Osteoblast (primary cell): ENCODE measurements at regions not wholly inside any gene's neighbourhood (a gene's known extent, or its start where the extent isn't known, plus 50 kb on each side); places are given as distances from the start of the nearest gene placed in this dataset.

Experiments
- DNase-seq: peaks from one replicate; pipeline ENCODE4 v3.0.0; 2011; ENCODE audit warnings: low spot score, mixed read lengths; ENCODE audit not compliant: insufficient read length; ENCODE audit errors: missing footprints
- H2AFZ ChIP-seq: 2 replicates; pipeline ENCODE4 v1.6.0; 2011; ENCODE audit warnings: mild to moderate bottlenecking, low read length
- H3K27ac ChIP-seq: 2 replicates; pipeline ENCODE4 v1.5.1; 2011; ENCODE audit warnings: mild to moderate bottlenecking, low read depth, low read length, moderate library complexity
- H3K27me3 ChIP-seq: 2 replicates; pipeline ENCODE4 v1.6.0; 2012; ENCODE audit warnings: mild to moderate bottlenecking, control low read depth, inconsistent platforms, low read length, moderate library complexity; ENCODE audit not compliant: insufficient read depth
- H3K36me3 ChIP-seq: 2 replicates; pipeline ENCODE4 v1.5.1; 2011; ENCODE audit warnings: mild to moderate bottlenecking, low read length, control low read depth, moderate library complexity; ENCODE audit not compliant: insufficient read depth
- H3K4me1 ChIP-seq: 2 replicates; pipeline ENCODE4 v1.5.1; 2011; ENCODE audit warnings: mild to moderate bottlenecking, low read length, control low read depth, moderate library complexity; ENCODE audit not compliant: insufficient read depth
- H3K4me2 ChIP-seq: 2 replicates; pipeline ENCODE4 v1.6.0; 2011; ENCODE audit warnings: mild to moderate bottlenecking, low read length; ENCODE audit not compliant: insufficient read depth
- H3K4me3 ChIP-seq: fragments of 200-600 bp; sonication (generic); 3 replicates; pipeline ENCODE4 v1.5.1; 2012; ENCODE audit warnings: mild to moderate bottlenecking, low read length, inconsistent platforms; ENCODE audit not compliant: insufficient read depth
- H3K79me2 ChIP-seq: 2 replicates; pipeline ENCODE4 v1.6.0; 2012; ENCODE audit warnings: mild to moderate bottlenecking, low read length, control low read depth, inconsistent platforms; ENCODE audit not compliant: insufficient read depth
- H3K9me3 ChIP-seq: 2 replicates; pipeline ENCODE4 v1.5.1; 2011; ENCODE audit warnings: low read depth, low read length, control low read depth
- H4K20me1 ChIP-seq: 2 replicates; pipeline ENCODE4 v1.6.0; 2012; ENCODE audit warnings: mild to moderate bottlenecking, low read length, control low read depth; ENCODE audit not compliant: insufficient read depth
- CTCF ChIP-seq: IDR thresholded peaks from 2 replicates; pipeline ENCODE4 v1.5.1; 2011; ENCODE audit warnings: mild to moderate bottlenecking, low read depth, low read length, moderate library complexity; ENCODE audit errors: extremely low read depth

- no peak overlapping the region for H3K27ac ChIP-seq
- H3K4me1 ChIP-seq = no peaks in the 10 kb centered on the region
- no peaks in the 10 kb centered on the region for H3K36me3 ChIP-seq
- H3K79me2 ChIP-seq = no peaks in the 10 kb centered on the region
- no peak for DNase-seq
- H2AFZ ChIP-seq = no peak overlapping the region
- H3K4me2 ChIP-seq = no peak overlapping the region
- H4K20me1 ChIP-seq = no peaks in the 10 kb centered on the region
- no peaks in the 10 kb centered on the region for H3K9me3 ChIP-seq
- TF ChIP-seq CTCF = no peak
- no peak overlapping the region for H3K4me3 ChIP-seq
- H3K27me3 ChIP-seq = no peaks in the 10 kb centered on the region
These were observed 167.5 kb upstream of the HTR2A start for GRCh38 chr13:47064381-47064780.

GRCh38 chr13:47049276-47049989, 152.6 kb upstream of the HTR2A start:
- Histone ChIP-seq H3K9me3 (no peaks in the 10 kb centered on the region), H3K4me1 (no peaks in the 10 kb centered on the region), H3K79me2 (no peaks in the 10 kb centered on the region), H2AFZ (no peak overlapping the region), H3K27ac (no peak overlapping the region), H3K4me2 (no peak overlapping the region), H3K4me3 (no peak overlapping the region), H3K36me3 (no peaks in the 10 kb centered on the region), H4K20me1 (no peaks in the 10 kb centered on the region), H3K27me3 (no peaks in the 10 kb centered on the region)
- DNase-seq = no peak
- no peak for TF ChIP-seq CTCF

- no peak for DNase-seq
- H3K27me3 ChIP-seq = no peaks in the 10 kb centered on the region
- no peak overlapping the region for H3K4me2 ChIP-seq
- no peak for TF ChIP-seq CTCF
- no peak overlapping the region for H3K4me3 ChIP-seq
- no peaks in the 10 kb centered on the region for H3K9me3 ChIP-seq
- no peak overlapping the region for H3K27ac ChIP-seq
- H3K36me3 ChIP-seq = no peaks in the 10 kb centered on the region
- no peak overlapping the region for H2AFZ ChIP-seq
- no peaks in the 10 kb centered on the region for H3K79me2 ChIP-seq
- no peaks in the 10 kb centered on the region for H3K4me1 ChIP-seq
- H4K20me1 ChIP-seq = no peaks in the 10 kb centered on the region
These were observed 149.9 kb upstream of the HTR2A start for GRCh38 chr13:47046706-47047105.

- H3K4me2 ChIP-seq = no peak overlapping the region
- no peak for DNase-seq
- H3K4me3 ChIP-seq = no peak overlapping the region
- TF ChIP-seq CTCF = no peak
- no peaks in the 10 kb centered on the region for H3K36me3 ChIP-seq
- H4K20me1 ChIP-seq = no peaks in the 10 kb centered on the region
- H3K27me3 ChIP-seq = no peaks in the 10 kb centered on the region
- no peak overlapping the region for H3K27ac ChIP-seq
- H2AFZ ChIP-seq = no peak overlapping the region
- no peaks in the 10 kb centered on the region for H3K79me2 ChIP-seq
- H3K4me1 ChIP-seq = no peaks in the 10 kb centered on the region
- no peaks in the 10 kb centered on the region for H3K9me3 ChIP-seq
These were observed 148.0 kb upstream of the HTR2A start for GRCh38 chr13:47044842-47045241.
